DND-41 (cell line): ENCODE measurements at regions not wholly inside any gene's neighbourhood (a gene's known extent, or its start where the extent isn't known, plus 50 kb on each side); places are given as distances from the start of the nearest gene placed in this dataset.

ENCODE experiments used
- EZH2 ChIP-seq: IDR thresholded peaks from 3 replicates; pipeline ENCODE4 v1.6.1; 2012; ENCODE audit warnings: borderline replicate concordance, low read depth, mild to moderate bottlenecking, moderate library complexity, low read length, inconsistent platforms; ENCODE audit not compliant: severe bottlenecking
- TF ChIP-seq, protein P1 (sequence below): IDR thresholded peaks from 2 replicates; pipeline ENCODE4 v1.5.1; 2012; ENCODE audit warnings: borderline replicate concordance, low read length, moderate library complexity, mild to moderate bottlenecking; ENCODE audit not compliant: poor library complexity, severe bottlenecking; ENCODE audit errors: extremely low read depth

DNA sequence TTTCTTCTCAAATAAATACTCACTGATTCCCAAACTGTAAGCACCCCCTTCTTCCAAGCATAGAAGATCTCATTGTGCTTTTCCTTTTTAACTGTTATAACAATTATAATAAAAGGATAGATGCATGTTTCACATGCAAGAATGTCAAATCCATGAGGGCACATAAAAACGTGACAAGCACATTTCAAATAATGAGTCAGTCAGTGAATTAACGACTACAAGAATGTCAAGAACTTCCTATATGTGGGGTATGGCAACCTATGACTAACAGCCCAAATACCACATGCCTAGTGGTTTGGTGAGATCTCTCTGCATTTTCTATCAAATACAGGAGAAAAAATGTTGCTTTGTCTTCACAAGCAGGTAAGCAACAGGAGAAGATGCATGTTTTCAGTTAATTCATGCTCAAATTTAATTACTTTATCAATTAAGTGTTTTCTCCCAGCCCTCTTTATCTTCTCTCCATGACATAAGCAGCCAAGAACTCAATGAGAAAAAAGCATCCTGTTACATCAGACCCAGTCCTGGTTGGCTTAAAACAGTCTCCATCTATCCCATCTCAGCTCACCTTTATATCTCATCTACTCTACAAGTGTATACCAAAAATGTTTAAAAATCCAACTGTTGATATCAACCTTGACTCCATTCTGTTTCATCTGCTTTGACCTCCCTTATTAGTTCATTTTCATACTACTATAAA is 181.5 kb upstream of the LMCD1 start:
- TF ChIP-seq EZH2, result no peak
- TF ChIP-seq, protein P1, sequence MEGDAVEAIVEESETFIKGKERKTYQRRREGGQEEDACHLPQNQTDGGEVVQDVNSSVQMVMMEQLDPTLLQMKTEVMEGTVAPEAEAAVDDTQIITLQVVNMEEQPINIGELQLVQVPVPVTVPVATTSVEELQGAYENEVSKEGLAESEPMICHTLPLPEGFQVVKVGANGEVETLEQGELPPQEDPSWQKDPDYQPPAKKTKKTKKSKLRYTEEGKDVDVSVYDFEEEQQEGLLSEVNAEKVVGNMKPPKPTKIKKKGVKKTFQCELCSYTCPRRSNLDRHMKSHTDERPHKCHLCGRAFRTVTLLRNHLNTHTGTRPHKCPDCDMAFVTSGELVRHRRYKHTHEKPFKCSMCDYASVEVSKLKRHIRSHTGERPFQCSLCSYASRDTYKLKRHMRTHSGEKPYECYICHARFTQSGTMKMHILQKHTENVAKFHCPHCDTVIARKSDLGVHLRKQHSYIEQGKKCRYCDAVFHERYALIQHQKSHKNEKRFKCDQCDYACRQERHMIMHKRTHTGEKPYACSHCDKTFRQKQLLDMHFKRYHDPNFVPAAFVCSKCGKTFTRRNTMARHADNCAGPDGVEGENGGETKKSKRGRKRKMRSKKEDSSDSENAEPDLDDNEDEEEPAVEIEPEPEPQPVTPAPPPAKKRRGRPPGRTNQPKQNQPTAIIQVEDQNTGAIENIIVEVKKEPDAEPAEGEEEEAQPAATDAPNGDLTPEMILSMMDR, result no peak
